ENCODE measurements at regions not wholly inside any gene's neighbourhood (a gene's known extent, or its start where the extent isn't known, plus 50 kb on each side); places are given as distances from the start of the nearest gene placed in this dataset.

DNA sequence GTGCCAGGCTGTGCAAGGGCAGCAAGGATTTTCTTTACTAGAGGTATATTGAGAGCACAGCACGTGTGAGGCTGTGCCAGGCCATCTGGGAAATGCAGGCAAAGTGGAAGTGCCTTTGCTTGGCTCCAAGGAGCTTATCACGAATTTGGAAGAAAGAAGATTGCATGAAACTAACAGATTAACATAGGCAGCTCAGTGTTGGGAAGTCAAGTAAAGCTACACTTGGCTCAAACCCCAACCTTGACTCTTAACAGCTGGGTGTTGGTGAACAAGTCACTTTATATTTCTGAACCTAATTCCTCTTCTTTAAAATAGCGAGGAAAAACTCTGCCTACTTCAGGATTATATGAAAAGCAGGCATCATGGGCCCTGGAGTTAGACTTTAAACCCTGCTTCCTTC is 105.2 kb downstream of the PLCE1 start:
- Mint-ChIP-seq H3K4me3 (no peak overlapping the region), H3K4me1 (ENCODE audit: low read depth) (peaks cover 3% of the 10 kb centered on the region), H3K27me3 (ENCODE audit: low read depth) (peaks cover 17% of the 10 kb centered on the region), H3K27ac (no peak overlapping the region), H3K36me3 (ENCODE audit: low read depth) (no peaks in the 10 kb centered on the region), H3K9me3 (no peaks in the 10 kb centered on the region)
- no peak for DNase-seq (ENCODE audit: low spot score)

DNA sequence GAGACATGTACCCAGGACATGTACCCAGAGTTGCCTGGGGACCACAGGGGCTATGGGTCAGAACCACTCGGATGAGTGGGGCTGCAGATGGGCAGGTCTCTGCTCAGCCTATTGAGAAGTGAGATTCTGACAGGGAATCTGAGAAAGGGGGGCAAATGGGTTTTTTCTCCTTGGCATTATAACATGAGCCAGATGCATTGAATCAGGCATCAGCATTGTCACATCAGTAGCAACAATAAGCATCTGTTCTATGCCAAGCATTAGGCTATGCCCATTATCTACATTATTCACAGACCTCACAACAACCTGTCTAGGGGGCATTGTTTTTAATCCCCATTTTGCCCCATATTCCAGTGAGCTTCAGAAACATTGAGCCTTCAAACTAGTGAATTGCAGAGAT is 108.2 kb downstream of the PLCE1 start:
- DNase-seq (ENCODE audit: low spot score): no peak
- Mint-ChIP-seq H3K4me1 (ENCODE audit: low read depth) (peaks cover 3% of the 10 kb centered on the region), H3K27me3 (ENCODE audit: low read depth) (peaks cover 19% of the 10 kb centered on the region), H3K36me3 (ENCODE audit: low read depth) (no peaks in the 10 kb centered on the region), H3K9me3 (no peaks in the 10 kb centered on the region), H3K27ac (no peak overlapping the region), H3K4me3 (no peak overlapping the region)

DNA sequence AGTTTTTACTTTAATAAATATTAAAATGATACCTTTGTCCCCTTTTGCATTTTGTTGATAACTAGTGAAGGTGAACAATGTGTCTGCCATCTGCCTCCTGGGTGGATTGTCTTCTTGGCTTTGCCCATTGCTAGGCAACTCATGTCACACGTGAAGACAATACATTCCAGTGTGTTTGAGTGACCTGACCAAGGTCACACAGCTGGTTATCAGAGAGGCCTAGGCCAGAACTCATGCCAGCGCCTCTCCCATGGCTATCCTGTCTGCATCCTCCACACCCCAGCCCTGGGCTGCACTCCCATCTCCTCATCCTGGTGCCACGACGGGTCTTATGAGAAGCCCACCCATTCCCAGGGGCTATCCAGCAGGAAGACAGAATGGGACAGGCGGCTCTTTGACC is 108.7 kb downstream of the PLCE1 start:
- Mint-ChIP-seq H3K27me3 (ENCODE audit: low read depth) (peaks cover 18% of the 10 kb centered on the region), H3K36me3 (ENCODE audit: low read depth) (no peaks in the 10 kb centered on the region), H3K4me1 (ENCODE audit: low read depth) (peaks cover 3% of the 10 kb centered on the region), H3K9me3 (no peaks in the 10 kb centered on the region), H3K27ac (no peak overlapping the region), H3K4me3 (no peak overlapping the region)
- no peak for DNase-seq (ENCODE audit: low spot score)

DNA sequence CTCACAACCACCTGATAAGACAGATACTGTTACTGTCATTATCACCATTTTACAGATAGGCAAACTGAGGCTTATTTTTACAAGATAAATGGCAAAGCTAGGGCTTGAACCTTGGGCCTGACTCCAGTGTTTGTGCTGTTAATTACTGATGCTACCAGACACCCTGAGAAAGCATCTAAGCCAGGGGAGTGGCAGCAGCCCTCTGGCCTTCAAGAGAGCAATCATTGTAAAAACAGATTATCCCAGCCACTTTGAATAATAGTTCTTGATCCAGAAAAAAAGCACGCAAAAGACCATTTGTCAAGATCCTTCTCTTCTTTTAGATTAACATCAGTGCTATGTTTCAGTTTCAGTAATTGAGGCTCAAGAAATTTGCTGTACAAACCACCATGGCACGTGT is 109.5 kb downstream of the PLCE1 start:
- no peak overlapping the region for H3K27ac Mint-ChIP-seq

DNA sequence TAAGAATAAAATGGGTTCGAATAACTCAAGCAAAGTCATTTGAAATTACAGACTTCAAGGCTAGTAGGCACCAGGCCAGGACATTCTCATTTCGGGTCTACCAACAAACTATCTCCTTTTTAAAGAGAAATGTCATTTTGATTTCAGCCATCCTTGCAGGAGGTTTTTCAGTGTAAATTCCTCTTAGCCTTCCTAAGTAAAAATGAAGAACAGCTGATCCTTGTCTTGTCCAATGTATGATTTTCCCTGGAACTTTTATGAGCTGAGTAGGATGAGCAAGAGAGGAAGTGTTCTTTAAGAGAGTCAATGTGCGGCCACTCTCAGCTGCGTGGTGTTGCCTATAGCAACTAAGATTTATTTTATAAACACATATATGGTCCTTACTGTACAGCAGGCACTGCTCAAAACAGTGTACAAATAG is 110.1 kb downstream of the PLCE1 start:
- Mint-ChIP-seq H3K36me3 (ENCODE audit: low read depth) (no peaks in the 10 kb centered on the region), H3K27me3 (ENCODE audit: low read depth) (peaks cover 18% of the 10 kb centered on the region), H3K4me1 (ENCODE audit: low read depth) (peaks cover 3% of the 10 kb centered on the region), H3K4me3 (no peak overlapping the region), H3K9me3 (no peaks in the 10 kb centered on the region), H3K27ac (no peak overlapping the region)
- no peak for DNase-seq (ENCODE audit: low spot score)

More for the DNA sequence above, 109.5 kb downstream of the PLCE1 start:
- Mint-ChIP-seq H3K4me1 (ENCODE audit: low read depth) (peaks cover 3% of the 10 kb centered on the region), H3K4me3 (no peak overlapping the region), H3K36me3 (ENCODE audit: low read depth) (no peaks in the 10 kb centered on the region), H3K27me3 (ENCODE audit: low read depth) (peaks cover 18% of the 10 kb centered on the region), H3K9me3 (no peaks in the 10 kb centered on the region)
- DNase-seq (ENCODE audit: low spot score): no peak

DNA sequence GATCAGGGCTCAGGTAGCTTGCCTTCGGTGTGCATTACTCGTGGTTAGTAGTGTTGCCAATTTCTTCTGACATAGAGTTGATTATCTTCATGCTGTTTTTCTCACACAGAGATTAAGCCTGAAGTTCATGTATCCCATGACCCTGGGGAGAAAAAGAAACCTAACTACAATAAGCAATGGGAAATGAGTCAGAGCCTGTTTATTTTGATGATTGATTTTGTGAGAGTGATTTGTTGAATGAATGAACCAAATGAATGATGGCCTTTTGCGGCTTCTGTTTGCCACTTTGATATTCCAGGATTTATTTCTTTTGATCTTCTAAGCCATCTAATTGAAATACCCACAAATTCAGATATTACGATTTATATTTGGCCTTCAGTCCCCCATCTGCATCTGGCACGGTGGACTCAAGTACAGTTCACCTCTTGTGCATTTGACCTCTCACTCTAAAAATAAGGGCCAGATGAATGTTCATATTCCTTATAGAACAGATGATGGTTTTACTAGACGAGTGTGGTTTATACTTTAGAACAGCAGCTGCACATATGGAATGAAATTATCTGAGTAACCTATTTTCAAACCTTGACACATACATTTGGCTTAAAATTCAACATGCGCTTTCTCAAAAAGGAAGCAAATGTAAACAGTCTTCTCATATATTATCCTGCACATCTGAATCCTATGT is 110.7 kb downstream of the PLCE1 start:
- no peak overlapping the region for H3K27ac Mint-ChIP-seq
- H3K9me3 Mint-ChIP-seq: no peaks in the 10 kb centered on the region
- no peak overlapping the region for H3K4me3 Mint-ChIP-seq
- H3K4me1 Mint-ChIP-seq (ENCODE audit: low read depth): peaks cover 3% of the 10 kb centered on the region
- no peak for DNase-seq (ENCODE audit: low spot score)
- H3K27me3 Mint-ChIP-seq (ENCODE audit: low read depth): peaks cover 16% of the 10 kb centered on the region
- H3K36me3 Mint-ChIP-seq (ENCODE audit: low read depth): no peaks in the 10 kb centered on the region

DNA sequence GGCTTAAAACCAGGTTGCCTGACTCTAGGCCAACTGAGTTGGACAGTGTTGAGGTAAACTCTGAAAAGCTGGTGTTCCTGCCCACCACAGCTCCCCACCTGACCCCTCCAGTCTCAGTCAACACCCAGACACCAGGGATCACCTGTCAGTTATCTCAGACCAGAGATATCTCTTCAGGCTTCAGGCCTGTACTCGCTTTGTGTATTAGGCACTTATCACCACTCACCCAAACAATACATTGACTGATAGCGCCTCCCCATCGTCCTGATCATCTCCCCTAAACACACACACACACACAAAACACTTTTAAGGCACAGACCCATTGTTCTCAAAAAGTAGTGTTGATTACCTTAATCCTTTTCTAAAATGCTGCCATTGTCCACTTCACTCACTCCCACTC is 111.5 kb downstream of the PLCE1 start:
- Mint-ChIP-seq H3K27ac (no peak overlapping the region), H3K4me1 (ENCODE audit: low read depth) (peaks cover 3% of the 10 kb centered on the region), H3K36me3 (ENCODE audit: low read depth) (no peaks in the 10 kb centered on the region), H3K4me3 (no peak overlapping the region), H3K27me3 (ENCODE audit: low read depth) (peaks cover 10% of the 10 kb centered on the region), H3K9me3 (no peaks in the 10 kb centered on the region)
- DNase-seq (ENCODE audit: low spot score): no peak

DNA sequence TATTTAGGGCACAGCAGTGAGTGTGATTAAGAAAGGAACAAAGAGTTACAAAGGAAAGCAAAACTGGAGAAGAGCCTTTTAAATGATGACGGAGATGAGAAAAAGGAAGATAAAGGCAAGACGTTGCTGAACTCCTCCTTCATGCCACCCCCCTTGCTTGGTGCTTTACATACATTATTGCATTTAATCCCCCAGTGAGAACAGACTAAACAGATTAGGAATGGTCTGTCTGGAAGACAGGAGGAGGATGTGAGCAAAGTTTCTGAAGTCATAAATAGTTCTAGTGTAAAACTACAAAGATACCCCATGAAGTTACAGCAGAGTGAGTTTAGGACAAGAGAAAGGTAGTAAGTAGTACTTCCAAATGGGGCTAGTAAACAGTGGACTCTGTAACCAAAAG is 113.5 kb downstream of the PLCE1 start:
- H3K27ac Mint-ChIP-seq: no peak overlapping the region
- peaks cover 4% of the 10 kb centered on the region for H3K27me3 Mint-ChIP-seq (ENCODE audit: low read depth)
- no peaks in the 10 kb centered on the region for H3K36me3 Mint-ChIP-seq (ENCODE audit: low read depth)
- H3K4me1 Mint-ChIP-seq (ENCODE audit: low read depth): peaks cover 3% of the 10 kb centered on the region
- H3K4me3 Mint-ChIP-seq: no peak overlapping the region
- no peaks in the 10 kb centered on the region for H3K9me3 Mint-ChIP-seq
- DNase-seq (ENCODE audit: low spot score): no peak

DNA sequence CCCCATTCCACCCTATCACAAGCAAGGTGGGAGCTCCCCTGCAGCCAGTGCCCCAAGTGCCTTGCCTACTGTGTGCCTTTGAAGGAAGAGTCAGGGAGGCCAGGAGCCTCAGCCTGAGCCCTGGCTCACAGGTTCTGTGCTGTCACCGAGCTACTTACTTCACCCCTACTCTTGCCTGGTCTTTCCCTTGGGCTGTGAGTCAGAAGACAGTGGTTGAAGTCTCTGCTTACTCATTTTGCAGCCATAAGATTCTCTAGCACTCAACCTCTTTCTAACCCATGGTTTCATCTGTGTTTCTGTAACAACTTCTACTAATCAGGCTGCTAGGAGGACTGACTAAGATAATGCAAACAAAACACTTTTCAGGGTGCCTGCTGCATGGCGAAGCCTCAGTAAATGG is 114.5 kb downstream of the PLCE1 start:
- peak; percentile 5 for DNase-seq (ENCODE audit: low spot score)
- Mint-ChIP-seq H3K27me3 (ENCODE audit: low read depth) (peaks cover 4% of the 10 kb centered on the region), H3K36me3 (ENCODE audit: low read depth) (no peaks in the 10 kb centered on the region), H3K4me1 (ENCODE audit: low read depth) (peaks cover 2% of the 10 kb centered on the region), H3K27ac (no peak overlapping the region), H3K4me3 (no peak overlapping the region), H3K9me3 (no peaks in the 10 kb centered on the region)

DNA sequence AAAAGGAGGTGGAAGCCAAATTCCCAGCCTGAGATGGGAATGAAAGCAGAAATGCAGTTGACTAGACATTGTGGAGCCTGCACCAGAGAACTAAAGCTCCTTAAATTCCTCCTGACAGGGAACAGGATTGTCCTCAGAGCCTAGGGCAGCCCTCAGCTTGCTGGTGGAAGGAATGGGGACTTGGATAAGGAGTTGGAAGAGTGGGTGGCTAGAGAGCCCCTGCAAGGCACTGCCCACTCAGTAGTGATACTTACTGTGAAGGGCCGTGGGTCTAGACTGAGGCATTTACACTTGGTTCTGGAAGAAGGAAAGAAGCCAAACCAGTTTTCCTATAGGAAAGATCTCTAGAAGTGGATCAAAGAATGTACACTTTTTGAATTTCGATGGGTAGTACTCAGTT is 117.6 kb downstream of the PLCE1 start:
- peaks cover 2% of the 10 kb centered on the region for H3K27me3 Mint-ChIP-seq (ENCODE audit: low read depth)
- no peak for DNase-seq (ENCODE audit: low spot score)

DNA sequence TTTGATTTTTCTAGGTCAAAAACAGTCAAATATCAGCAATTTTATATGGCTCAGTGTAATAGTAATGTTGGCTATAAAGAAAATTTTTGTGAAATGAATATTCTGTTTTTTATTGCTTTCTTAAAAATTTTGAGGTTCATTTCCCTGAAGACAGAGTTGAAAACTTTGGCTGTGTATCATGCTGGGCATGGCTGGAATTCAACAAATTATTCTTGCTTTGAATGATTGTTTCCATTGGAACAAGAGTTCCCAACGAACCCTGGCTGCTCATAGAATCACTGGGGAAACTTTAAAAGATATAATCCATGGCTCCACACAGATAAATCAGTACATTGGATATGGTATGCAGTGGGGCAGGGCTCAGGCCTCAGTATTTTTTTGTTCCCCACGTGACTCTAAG is 118.6 kb downstream of the PLCE1 start:
- Mint-ChIP-seq H3K36me3 (ENCODE audit: low read depth) (no peaks in the 10 kb centered on the region), H3K4me1 (ENCODE audit: low read depth) (no peaks in the 10 kb centered on the region), H3K27me3 (ENCODE audit: low read depth) (no peaks in the 10 kb centered on the region), H3K4me3 (no peak overlapping the region), H3K9me3 (no peaks in the 10 kb centered on the region), H3K27ac (no peak overlapping the region)
- no peak for DNase-seq (ENCODE audit: low spot score)

More for the DNA sequence above, 117.6 kb downstream of the PLCE1 start:
- H3K36me3 Mint-ChIP-seq (ENCODE audit: low read depth): no peaks in the 10 kb centered on the region
- H3K4me3 Mint-ChIP-seq: no peak overlapping the region
- H3K27ac Mint-ChIP-seq: no peak overlapping the region
- no peaks in the 10 kb centered on the region for H3K9me3 Mint-ChIP-seq
- H3K4me1 Mint-ChIP-seq (ENCODE audit: low read depth): no peaks in the 10 kb centered on the region

DNA sequence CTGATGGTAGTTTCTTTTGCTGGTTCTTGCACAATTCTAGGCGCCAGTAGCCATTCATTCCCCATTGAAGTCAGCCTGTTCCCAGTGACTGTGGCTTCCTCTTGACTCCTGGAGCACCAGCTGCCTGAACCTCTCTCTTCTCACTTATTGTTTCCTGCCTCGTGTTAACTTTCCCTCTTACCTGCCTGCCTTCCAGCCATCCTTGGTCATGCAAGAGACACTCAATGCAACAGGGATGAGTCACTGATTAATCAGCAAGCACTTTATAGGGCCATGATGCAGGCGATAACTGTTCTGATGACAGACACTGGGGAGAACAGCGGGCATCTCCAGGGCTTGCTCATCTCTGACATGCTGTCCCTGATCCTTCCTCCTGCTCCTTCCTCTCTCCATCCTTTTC is 122.0 kb downstream of the PLCE1 start:
- no peaks in the 10 kb centered on the region for H3K9me3 Mint-ChIP-seq
- no peaks in the 10 kb centered on the region for H3K27me3 Mint-ChIP-seq (ENCODE audit: low read depth)
- H3K4me3 Mint-ChIP-seq: no peak overlapping the region
- no peaks in the 10 kb centered on the region for H3K4me1 Mint-ChIP-seq (ENCODE audit: low read depth)
- H3K36me3 Mint-ChIP-seq (ENCODE audit: low read depth): no peaks in the 10 kb centered on the region
- no peak overlapping the region for H3K27ac Mint-ChIP-seq
- no peak for DNase-seq (ENCODE audit: low spot score)

DNA sequence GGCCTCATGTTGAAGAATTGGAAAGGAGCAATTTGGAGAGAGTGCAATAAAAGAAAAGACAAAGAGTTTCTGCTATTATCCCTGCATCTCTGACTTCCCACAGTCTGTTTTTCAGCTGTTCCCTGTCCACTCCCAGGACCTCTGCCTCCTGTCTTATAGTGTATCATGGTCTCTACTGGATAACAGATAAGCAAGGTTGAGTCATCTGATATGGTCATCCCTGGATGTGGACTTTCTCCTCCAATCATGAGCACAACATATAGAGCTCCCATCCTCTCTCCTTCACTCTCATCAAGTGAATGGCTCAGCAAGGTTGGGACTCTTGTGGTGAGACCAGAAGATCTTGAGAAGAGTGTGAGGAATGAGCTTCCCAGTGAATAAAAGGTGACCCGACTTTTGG is 123.1 kb downstream of the PLCE1 start:
- no peak for DNase-seq (ENCODE audit: low spot score)
- Mint-ChIP-seq H3K36me3 (ENCODE audit: low read depth) (no peaks in the 10 kb centered on the region), H3K9me3 (no peaks in the 10 kb centered on the region), H3K27ac (no peak overlapping the region), H3K4me3 (no peak overlapping the region), H3K27me3 (ENCODE audit: low read depth) (no peaks in the 10 kb centered on the region), H3K4me1 (ENCODE audit: low read depth) (no peaks in the 10 kb centered on the region)

DNA sequence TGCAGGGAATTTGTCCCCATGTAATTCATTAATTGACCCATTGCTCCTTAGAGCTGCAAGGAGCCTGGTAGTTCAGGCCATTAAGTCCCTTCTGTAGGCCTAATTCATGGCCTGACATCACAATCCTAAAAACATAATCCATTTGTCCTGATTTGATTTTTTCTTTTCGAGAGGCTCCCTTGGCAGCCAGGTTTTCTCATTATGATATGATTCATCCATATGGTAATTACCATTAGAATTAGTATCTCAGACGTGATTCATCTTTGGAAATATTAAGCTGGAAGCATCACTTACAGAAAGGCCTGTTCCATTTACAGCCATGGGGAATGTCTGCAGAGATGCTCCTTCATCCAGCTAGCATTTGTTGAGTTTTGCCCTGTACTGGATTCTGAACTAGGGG is 128.5 kb downstream of the PLCE1 start:
- Mint-ChIP-seq H3K36me3 (ENCODE audit: low read depth) (no peaks in the 10 kb centered on the region), H3K9me3 (no peaks in the 10 kb centered on the region), H3K4me1 (ENCODE audit: low read depth) (no peaks in the 10 kb centered on the region), H3K4me3 (no peak overlapping the region), H3K27ac (no peak overlapping the region), H3K27me3 (ENCODE audit: low read depth) (no peaks in the 10 kb centered on the region)
- no peak for DNase-seq (ENCODE audit: low spot score)

DNA sequence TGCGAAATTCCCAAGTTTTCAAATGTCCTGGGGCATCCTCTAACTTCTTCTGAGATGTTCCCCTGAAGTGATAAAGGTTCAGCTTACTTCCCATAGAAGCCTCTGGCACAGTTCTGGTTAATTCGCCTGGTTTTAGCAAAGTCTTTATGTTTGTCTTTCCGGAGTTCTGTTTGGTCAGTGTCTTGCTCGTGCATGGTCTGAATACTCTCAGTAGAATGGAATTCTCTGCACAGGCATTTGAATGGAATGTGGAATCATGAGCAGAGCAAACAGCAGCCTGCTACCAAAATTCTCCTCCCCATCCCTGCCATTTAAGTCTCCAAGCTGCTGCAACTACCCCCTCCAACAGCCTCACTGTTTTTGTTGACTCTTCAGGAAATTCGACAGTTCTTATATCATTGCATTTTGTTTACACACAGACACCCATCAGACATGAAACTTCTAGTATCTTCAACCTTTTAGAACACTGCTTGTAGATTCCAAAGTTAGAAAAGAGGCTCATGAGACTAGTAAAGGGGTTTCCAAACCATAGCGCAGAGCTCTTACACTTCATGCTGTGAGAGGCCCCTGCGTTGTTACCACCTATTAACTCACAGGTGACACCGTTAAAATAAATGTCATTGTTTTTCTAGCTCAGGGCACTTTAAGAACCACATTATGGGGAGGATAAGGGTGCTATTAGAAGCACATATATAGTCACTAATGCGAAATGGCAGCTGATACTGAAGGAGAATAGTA is 129.7 kb downstream of the PLCE1 start:
- Mint-ChIP-seq H3K4me3 (no peak overlapping the region), H3K27ac (no peak overlapping the region), H3K27me3 (ENCODE audit: low read depth) (no peaks in the 10 kb centered on the region), H3K9me3 (no peaks in the 10 kb centered on the region), H3K36me3 (ENCODE audit: low read depth) (no peaks in the 10 kb centered on the region), H3K4me1 (ENCODE audit: low read depth) (no peaks in the 10 kb centered on the region)
- DNase-seq (ENCODE audit: low spot score): no peak

Data from T-helper 2 cell treated with Interferon-gamma antibody and Interleukin-4, amounts not matched to agents 5 μg/mL and 100 μg/mL, for 36 hours (primary cell).